ENCODE measurements at regions not wholly inside any gene's neighbourhood (a gene's known extent, or its start where the extent isn't known, plus 50 kb on each side); places are given as distances from the start of the nearest gene placed in this dataset.

GRCh38 chr22:49697047-49697446 is 130.6 kb downstream of the BRD1 start:
- TF ChIP-seq GABPA (IDR thresholded peaks at IDR 0.05; ENCODE audit: low read depth) = no peak
- no peak for TF ChIP-seq REST (IDR thresholded peaks at IDR 0.05; ENCODE audit: insufficient replicate concordance, low read depth)
- TF ChIP-seq CTCF (IDR thresholded peaks at IDR 0.05; ENCODE audit: insufficient read depth, low read length) = no peak
- no peak for TF ChIP-seq POLR2AphosphoS5 (IDR thresholded peaks at IDR 0.05; ENCODE audit: low read depth)
- no peak for TF ChIP-seq SPI1 (IDR thresholded peaks at IDR 0.05; ENCODE audit: borderline replicate concordance, low read depth)
- H3K27me3 ChIP-seq (ENCODE audit: insufficient read depth, poor library complexity, severe bottlenecking) = no peaks in the 10 kb centered on the region
- H3K27ac ChIP-seq (replicated peaks) = no peak overlapping the region
- DNase-seq (ENCODE audit: low read depth in 1 of 2, low spot score in 1 of 2) = no peak
- no peak overlapping the region for H3K4me3 ChIP-seq (replicated peaks; ENCODE audit: insufficient read depth, low read length)

GRCh38 chr22:49694462-49695260 is 133.0 kb downstream of the BRD1 start:
- no peaks in the 10 kb centered on the region for H3K27me3 ChIP-seq (ENCODE audit: insufficient read depth, poor library complexity, severe bottlenecking)
- no peak overlapping the region for H3K27ac ChIP-seq (replicated peaks)
- DNase-seq (ENCODE audit: low read depth in 1 of 2, low spot score in 1 of 2) = no peak
- H3K4me3 ChIP-seq (replicated peaks; ENCODE audit: insufficient read depth, low read length) = no peak overlapping the region
- TF ChIP-seq SPI1 (IDR thresholded peaks at IDR 0.05; ENCODE audit: borderline replicate concordance, low read depth) = no peak
- TF ChIP-seq CTCF (IDR thresholded peaks at IDR 0.05; ENCODE audit: insufficient read depth, low read length) = no peak
- TF ChIP-seq POLR2AphosphoS5 (IDR thresholded peaks at IDR 0.05; ENCODE audit: low read depth) = no peak
- no peak for TF ChIP-seq REST (IDR thresholded peaks at IDR 0.05; ENCODE audit: insufficient replicate concordance, low read depth)
- TF ChIP-seq GABPA (IDR thresholded peaks at IDR 0.05; ENCODE audit: low read depth) = no peak

DNA sequence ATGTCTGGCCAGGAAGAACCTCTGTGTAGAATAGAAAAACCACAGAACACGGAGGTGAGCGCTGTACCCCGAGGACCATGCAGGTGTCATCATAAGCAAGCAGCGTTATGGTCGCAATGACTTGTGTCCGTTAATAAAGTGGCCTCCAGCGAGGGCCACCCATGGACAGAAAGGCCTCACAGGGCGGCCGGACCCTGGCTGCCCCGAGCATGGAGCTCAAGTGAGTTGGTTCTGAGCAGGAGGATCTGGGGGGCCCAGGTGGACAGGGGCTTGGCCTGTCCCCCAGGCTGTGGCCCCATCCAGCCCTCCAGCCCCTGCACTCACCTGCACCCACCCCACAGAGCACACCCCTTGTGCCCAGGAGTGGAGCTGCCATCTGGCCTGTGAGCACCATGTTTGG is 133.8 kb downstream of the BRD1 start:
- H3K27me3 ChIP-seq (ENCODE audit: insufficient read depth, poor library complexity, severe bottlenecking) = no peaks in the 10 kb centered on the region
- no peak overlapping the region for H3K27ac ChIP-seq (replicated peaks)
- DNase-seq (ENCODE audit: low read depth in 1 of 2, low spot score in 1 of 2) = no peak
- no peak for TF ChIP-seq CTCF (IDR thresholded peaks at IDR 0.05; ENCODE audit: insufficient read depth, low read length)
- TF ChIP-seq REST (IDR thresholded peaks at IDR 0.05; ENCODE audit: insufficient replicate concordance, low read depth) = no peak
- H3K4me3 ChIP-seq (replicated peaks; ENCODE audit: insufficient read depth, low read length) = no peak overlapping the region

All from HL-60 (cell line).